ENCODE measurements at regions not wholly inside any gene's neighbourhood (a gene's known extent, or its start where the extent isn't known, plus 50 kb on each side); places are given as distances from the start of the nearest gene placed in this dataset.

DNA sequence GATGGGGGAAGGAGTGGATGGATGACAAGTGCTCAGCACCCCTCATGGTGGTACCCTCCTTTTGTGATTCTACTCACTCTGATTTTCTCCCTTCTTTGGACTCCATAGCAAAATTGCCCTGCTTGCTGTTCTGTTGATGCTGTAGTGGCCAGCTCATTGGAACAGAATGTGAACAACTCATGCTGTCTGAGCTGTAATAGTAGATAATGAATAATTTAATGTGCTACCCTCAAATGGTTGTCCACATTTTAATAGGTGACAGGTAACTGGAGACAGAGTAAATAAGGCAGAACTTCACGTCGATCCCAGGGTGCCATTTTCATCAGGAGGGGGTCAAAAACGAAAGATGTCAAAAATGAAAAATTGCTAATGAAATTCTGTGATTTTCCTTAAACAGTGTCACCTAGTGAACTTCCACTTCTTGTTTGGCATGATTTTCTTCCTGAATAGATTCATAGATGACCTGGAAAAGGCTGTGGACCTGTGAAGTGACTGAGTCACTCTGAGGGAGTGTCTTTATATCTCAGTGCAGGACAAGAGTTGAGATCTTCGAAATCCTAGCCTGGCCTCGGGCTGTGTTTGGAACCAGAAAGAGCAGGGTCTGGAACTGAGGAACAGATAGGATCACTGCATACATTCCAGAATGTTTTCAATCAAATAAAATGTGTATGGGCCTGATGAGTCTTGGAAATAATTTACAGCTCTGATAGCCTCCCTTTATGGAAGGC lies 270.2 kb downstream of the PSAT1 start:
- H3K36me3 ChIP-seq = no peaks in the 10 kb centered on the region
- no peaks in the 10 kb centered on the region for H3K27me3 ChIP-seq (replicated peaks)
- H3K27ac ChIP-seq = no peak overlapping the region
- DNase-seq (ENCODE audit: low read depth in 1 of 2, low spot score in 2 of 2) = no peak
- H3K4me3 ChIP-seq = no peak overlapping the region
- H3K9me3 ChIP-seq (replicated peaks) = no peaks in the 10 kb centered on the region
- peaks cover 14% of the 10 kb centered on the region for H3K4me1 ChIP-seq (replicated peaks)

DNA sequence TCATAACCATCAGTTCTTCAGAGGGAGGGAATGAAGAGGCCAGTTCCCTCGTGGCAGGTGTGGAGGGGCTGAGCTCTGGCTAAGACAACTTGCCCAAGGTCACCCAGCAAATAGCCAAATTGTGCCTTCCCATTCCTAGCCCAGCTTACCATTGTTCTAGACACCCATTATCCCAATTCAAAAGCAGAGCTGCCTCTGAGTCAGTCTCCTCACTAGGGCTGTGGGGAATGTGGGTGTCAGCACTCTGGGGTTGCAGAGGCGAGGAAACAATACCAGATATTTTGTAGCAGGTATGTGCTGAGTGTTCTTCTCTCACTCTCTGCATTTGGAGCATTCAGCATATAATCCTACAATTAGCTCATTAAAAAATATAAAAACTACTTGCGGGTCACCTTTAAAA lies 270.8 kb downstream of the PSAT1 start:
- no peak overlapping the region for H3K4me3 ChIP-seq
- H3K36me3 ChIP-seq = no peaks in the 10 kb centered on the region
- H3K9me3 ChIP-seq (replicated peaks) = no peaks in the 10 kb centered on the region
- DNase-seq (ENCODE audit: low read depth in 1 of 2, low spot score in 2 of 2) = no peak
- peaks cover 13% of the 10 kb centered on the region for H3K4me1 ChIP-seq (replicated peaks)
- no peaks in the 10 kb centered on the region for H3K27me3 ChIP-seq (replicated peaks)
- H3K27ac ChIP-seq = no peak overlapping the region

DNA sequence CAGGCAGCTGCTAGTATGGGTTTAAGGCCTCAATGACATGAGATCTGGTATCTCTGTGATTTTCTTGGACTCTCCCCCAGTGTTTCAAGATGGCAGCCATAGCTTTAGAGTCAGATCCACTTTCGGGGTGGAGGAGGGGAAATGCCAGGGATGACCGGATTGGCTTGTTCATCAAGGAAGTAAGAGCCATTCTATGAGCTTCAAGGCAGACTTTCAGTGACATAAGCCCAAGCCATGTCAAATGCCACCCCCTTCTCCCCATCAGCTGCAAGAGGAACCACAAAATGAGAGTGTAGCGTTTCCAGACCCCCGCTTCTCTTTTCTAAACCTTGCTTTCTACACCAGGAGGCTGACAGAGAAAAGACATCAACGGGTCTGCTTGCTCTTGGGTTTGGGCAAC lies 271.8 kb downstream of the PSAT1 start:
- H3K27ac ChIP-seq = no peak overlapping the region
- no peak for DNase-seq (ENCODE audit: low read depth in 1 of 2, low spot score in 2 of 2)
- peaks cover 13% of the 10 kb centered on the region for H3K4me1 ChIP-seq (replicated peaks)
- no peaks in the 10 kb centered on the region for H3K9me3 ChIP-seq (replicated peaks)
- no peaks in the 10 kb centered on the region for H3K36me3 ChIP-seq
- no peak overlapping the region for H3K4me3 ChIP-seq
- H3K27me3 ChIP-seq (replicated peaks) = no peaks in the 10 kb centered on the region

DNA sequence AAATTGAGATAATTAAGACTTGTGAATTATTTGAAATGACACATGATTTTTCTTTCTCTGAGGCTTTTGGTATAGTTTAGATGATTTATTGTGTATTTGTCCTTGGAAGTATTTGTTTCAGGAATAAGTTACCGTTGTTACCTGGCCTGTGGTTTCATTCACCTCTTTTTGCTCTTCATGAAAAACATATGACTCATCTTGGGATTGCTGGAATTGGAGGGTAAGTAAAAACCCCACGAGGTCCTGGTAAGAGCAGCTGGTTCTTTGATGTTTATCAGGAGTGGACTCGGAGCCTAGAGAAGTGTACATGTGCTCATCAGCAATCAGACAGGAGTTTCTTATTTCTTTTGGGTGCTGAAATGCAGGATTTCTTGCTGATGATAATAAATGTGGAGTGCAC lies 275.3 kb downstream of the PSAT1 start:
- no peak for DNase-seq (ENCODE audit: low read depth in 1 of 2, low spot score in 2 of 2)
- H3K4me3 ChIP-seq = no peak overlapping the region

DNA sequence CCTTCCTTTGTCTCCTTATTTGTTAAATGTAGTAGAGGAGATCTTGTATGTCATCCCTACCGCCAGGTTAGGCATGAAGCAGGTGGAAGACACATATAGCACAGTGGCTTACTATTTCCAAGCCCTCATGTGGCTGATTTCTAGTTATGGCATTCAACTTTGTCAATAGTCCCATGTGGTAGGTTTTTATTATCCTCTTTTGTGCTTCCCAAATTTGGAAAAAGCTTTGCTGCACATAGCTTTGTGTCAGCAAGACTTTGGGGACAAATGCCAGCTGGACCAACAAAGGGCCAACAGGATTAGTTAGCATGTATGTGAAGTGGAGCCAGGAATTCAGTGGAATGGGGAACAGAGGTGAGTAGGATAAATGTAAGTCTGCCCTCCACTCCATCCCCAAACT lies 276.3 kb downstream of the PSAT1 start:
- Histone ChIP-seq H3K36me3 (no peaks in the 10 kb centered on the region), H3K27ac (no peak overlapping the region), H3K4me1 (replicated peaks) (0 out of 2 replicates have a peak, but pooled peaks cover 6% of the 10 kb centered on the region), H3K4me3 (no peak overlapping the region), H3K27me3 (replicated peaks) (no peaks in the 10 kb centered on the region), H3K9me3 (replicated peaks) (no peaks in the 10 kb centered on the region)
- DNase-seq (ENCODE audit: low read depth in 1 of 2, low spot score in 2 of 2) = no peak

More for the DNA sequence above, 275.3 kb downstream of the PSAT1 start:
- Histone ChIP-seq H3K4me1 (replicated peaks) (peaks cover 10% of the 10 kb centered on the region), H3K27me3 (replicated peaks) (no peaks in the 10 kb centered on the region), H3K27ac (no peak overlapping the region), H3K36me3 (no peaks in the 10 kb centered on the region), H3K9me3 (replicated peaks) (no peaks in the 10 kb centered on the region)

DNA sequence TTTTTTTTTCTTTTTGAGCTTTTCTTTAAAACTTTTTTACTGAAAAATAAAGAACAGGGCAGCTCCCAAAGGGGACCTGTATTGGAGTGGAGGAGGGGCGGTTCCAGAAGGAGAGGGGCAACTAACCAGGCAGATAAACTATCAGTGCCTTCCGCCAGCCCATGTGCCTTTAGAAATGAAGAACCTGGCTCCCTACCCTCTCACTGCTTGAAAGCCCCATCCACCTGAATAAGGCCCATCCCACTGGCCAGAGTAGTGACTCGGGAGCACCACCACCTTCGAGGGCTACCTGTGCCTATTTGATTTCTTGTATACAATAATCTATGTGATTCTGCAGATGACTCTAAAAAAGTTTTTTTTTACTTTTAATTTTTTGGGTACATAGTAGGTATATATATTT lies 276.7 kb downstream of the PSAT1 start:
- no peaks in the 10 kb centered on the region for H3K36me3 ChIP-seq
- no peak overlapping the region for H3K27ac ChIP-seq
- no peak for DNase-seq (ENCODE audit: low read depth in 1 of 2, low spot score in 2 of 2)
- H3K27me3 ChIP-seq (replicated peaks) = no peaks in the 10 kb centered on the region
- H3K9me3 ChIP-seq (replicated peaks) = no peaks in the 10 kb centered on the region
- no peak overlapping the region for H3K4me3 ChIP-seq
- H3K4me1 ChIP-seq (replicated peaks) = 0 out of 2 replicates have a peak, but pooled peaks cover 6% of the 10 kb centered on the region

DNA sequence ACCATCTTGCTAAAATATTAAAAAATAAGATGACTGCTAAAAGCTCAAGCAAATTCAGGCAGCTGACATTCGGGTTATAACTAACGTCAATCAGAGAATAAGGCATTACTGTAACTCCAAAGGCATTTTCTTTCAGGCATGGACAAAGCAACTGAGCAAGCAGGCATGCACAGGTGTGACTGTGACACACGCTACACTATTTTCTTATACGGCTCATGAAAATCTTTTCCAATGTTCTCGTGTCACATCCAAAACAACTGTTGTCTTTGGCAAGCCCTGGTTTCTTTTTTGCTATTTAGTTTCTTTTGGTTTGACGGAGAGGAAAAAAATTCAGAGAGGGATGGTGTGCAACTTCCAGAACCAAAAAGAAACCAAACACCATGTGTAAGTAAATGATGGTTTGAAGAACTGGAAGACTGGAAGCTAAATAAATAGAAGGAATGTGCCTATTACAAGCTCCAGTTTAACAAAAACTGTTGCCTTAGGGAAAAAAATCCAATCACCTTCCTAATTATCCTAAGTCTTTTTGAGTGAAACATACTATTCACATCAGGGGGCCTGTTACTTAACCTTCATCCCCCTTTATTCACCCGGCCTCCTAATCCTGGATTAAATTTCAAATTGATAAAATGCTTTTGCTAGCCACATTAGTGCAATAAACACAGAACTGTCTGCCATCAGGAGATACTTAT lies 277.6 kb downstream of the PSAT1 start:
- no peak overlapping the region for H3K4me3 ChIP-seq
- no peak for DNase-seq (ENCODE audit: low read depth in 1 of 2, low spot score in 2 of 2)
- 0 out of 2 replicates have a peak, but pooled peaks cover 6% of the 10 kb centered on the region for H3K4me1 ChIP-seq (replicated peaks)
- H3K27ac ChIP-seq = no peak overlapping the region
- no peaks in the 10 kb centered on the region for H3K36me3 ChIP-seq
- no peaks in the 10 kb centered on the region for H3K9me3 ChIP-seq (replicated peaks)
- H3K27me3 ChIP-seq (replicated peaks) = no peaks in the 10 kb centered on the region

DNA sequence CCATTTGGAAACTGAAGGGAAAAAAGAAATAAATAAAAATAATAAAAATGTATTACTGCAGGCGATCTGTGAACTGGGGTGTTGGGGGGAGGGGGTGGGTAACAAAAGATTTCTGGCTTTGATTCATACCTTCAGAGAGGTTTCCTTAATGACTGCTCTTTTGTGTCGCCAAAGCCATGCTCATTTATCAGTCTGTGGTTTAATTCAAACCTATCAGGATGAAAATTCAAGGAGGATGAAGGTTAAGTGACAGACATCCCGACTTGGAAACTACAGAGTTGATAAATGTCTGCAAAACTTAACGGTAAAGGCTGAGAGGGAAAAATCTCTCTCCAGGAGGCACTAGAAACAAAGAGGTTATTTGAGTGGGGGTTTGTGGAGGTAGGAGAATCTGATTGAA lies 278.2 kb downstream of the PSAT1 start:
- no peak overlapping the region for H3K27ac ChIP-seq
- H3K27me3 ChIP-seq (replicated peaks) = no peaks in the 10 kb centered on the region
- no peaks in the 10 kb centered on the region for H3K9me3 ChIP-seq (replicated peaks)
- no peak overlapping the region for H3K4me3 ChIP-seq
- H3K36me3 ChIP-seq = no peaks in the 10 kb centered on the region
- no peak for DNase-seq (ENCODE audit: low read depth in 1 of 2, low spot score in 2 of 2)
- H3K4me1 ChIP-seq (replicated peaks) = 0 out of 2 replicates have a peak, but pooled peaks cover 6% of the 10 kb centered on the region

DNA sequence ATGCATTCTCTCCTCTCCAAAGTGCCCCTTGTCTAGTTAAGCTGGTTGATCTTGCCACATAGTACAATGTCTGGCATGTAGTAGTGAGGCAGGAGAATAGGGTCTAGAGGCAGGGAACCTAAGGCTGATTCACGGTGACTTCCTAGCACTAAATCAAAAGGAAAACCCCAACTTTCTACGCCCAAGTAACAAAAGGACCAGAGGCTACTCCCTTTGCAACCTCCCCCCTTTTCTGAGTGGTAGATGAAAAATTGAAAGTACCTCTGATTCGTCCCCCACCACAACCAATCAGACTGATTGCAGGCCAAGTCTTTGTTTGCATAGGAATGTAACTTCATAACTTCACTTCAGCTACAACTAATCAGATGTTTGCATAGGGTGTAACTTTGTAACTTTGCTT lies 278.8 kb downstream of the PSAT1 start:
- Histone ChIP-seq H3K4me1 (replicated peaks) (0 out of 2 replicates have a peak, but pooled peaks cover 6% of the 10 kb centered on the region), H3K36me3 (no peaks in the 10 kb centered on the region), H3K9me3 (replicated peaks) (no peaks in the 10 kb centered on the region), H3K4me3 (no peak overlapping the region), H3K27me3 (replicated peaks) (no peaks in the 10 kb centered on the region), H3K27ac (no peak overlapping the region)
- no peak for DNase-seq (ENCODE audit: low read depth in 1 of 2, low spot score in 2 of 2)

DNA sequence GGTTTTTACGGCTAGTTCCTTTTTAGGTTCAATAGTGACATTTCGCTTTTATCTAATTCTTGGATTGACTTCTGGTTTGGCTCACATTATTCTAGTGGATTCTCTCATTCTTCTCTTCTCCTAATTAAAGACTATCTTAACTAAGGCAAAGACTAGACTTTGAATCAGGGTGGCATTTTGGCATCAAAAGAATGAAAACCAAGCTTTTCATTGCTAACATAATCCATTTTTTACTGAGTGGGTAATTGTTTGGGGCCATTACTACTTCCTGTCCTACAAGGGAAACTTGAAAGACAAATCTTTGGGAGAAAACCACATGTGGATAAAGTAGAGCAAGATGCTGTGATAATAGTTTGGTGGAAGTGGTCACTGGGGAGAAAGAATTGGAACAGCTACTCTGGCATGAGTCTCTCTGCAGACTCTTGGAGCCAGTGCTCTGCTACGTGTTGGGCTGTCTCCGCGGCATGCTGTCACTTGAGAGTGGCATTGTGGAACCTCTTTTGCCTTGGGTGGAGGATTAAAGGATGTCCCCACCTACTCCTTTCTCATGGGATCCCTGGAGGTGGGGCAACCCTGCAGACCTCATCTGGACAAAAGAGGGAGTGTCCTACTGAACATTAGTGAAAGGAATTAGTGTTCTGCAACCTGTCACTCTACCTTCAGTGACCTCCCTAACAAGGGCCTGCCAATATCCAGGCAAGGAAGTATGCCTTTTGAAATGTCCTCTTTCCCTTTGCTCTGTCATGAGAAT lies 280.4 kb downstream of the PSAT1 start:
- H3K36me3 ChIP-seq = no peaks in the 10 kb centered on the region
- H3K27me3 ChIP-seq (replicated peaks) = no peaks in the 10 kb centered on the region
- no peak for DNase-seq (ENCODE audit: low read depth in 1 of 2, low spot score in 2 of 2)
- H3K4me1 ChIP-seq (replicated peaks) = 0 out of 2 replicates have a peak, but pooled peaks cover 6% of the 10 kb centered on the region
- no peak overlapping the region for H3K4me3 ChIP-seq
- no peaks in the 10 kb centered on the region for H3K9me3 ChIP-seq (replicated peaks)
- H3K27ac ChIP-seq = no peak overlapping the region

DNA sequence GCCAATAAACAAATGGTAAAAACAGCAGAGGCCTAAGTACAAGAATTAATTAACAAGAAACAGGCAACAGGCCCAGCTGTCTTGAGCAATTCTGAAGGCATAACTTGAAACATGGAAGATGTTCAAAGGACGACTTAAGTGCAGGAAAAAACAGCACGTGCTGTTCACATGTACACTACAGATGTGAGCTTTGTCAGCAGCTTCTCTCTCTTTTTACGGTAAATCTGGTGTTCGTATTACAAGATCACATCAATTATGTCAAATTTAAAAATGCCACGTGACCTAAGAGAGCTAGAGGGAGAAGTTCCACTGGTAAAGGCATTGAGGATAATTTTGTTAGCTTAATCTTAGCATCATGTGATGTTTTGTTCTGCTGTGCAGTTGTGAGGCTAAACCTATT lies 281.1 kb downstream of the PSAT1 start:
- Histone ChIP-seq H3K9me3 (replicated peaks) (no peaks in the 10 kb centered on the region), H3K27ac (no peak overlapping the region), H3K4me1 (replicated peaks) (0 out of 2 replicates have a peak, but pooled peaks cover 6% of the 10 kb centered on the region), H3K4me3 (no peak overlapping the region), H3K27me3 (replicated peaks) (no peaks in the 10 kb centered on the region), H3K36me3 (no peaks in the 10 kb centered on the region)
- DNase-seq (ENCODE audit: low read depth in 1 of 2, low spot score in 2 of 2) = no peak

DNA sequence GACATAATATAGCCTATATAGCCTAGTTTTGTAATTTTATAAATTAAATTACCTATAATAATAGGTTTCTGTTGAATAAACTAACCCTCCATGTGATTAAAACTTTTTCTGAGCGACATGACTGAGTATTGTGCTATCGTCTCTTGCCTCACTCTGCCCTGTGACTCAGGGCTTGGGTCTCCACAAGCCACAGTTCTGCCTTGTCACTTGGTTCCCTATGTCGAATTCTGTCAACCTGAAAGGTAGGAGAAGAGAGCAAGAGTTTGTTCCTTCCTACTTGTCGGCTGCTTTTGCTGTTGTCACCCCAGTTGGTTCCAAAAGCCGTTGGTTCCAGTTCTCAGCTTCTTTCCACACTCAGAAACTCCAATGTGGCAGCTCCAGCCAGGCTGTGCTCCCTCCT lies 285.9 kb downstream of the PSAT1 start:
- Histone ChIP-seq H3K36me3 (no peaks in the 10 kb centered on the region), H3K27ac (no peak overlapping the region), H3K27me3 (replicated peaks) (no peaks in the 10 kb centered on the region), H3K4me3 (no peak overlapping the region), H3K9me3 (replicated peaks) (no peaks in the 10 kb centered on the region), H3K4me1 (replicated peaks) (no peaks in the 10 kb centered on the region)
- DNase-seq (ENCODE audit: low read depth in 1 of 2, low spot score in 2 of 2) = no peak

DNA sequence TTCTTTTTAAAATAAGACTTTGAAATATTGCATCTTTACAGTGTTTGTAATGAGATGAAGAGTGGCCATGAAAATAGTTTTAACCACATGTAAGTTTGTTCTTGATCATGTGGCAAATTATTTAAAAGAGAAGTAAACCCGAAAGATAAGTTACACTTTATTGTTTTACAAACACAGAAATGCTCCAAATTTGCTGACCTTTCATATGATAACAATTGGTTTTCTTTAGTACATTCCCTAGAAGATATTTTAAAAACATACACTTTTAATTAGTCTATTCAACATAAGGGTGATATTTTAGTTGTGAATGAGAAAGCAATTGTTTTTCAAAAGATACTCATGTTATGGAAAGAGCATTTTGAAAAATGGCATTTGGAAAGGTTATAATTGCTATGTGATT lies 287.7 kb downstream of the PSAT1 start:
- Histone ChIP-seq H3K27me3 (replicated peaks) (no peaks in the 10 kb centered on the region), H3K4me1 (replicated peaks) (peaks cover under 1% of the 10 kb centered on the region), H3K36me3 (no peaks in the 10 kb centered on the region), H3K9me3 (replicated peaks) (no peaks in the 10 kb centered on the region), H3K27ac (no peak overlapping the region), H3K4me3 (no peak overlapping the region)
- DNase-seq (ENCODE audit: low read depth in 1 of 2, low spot score in 2 of 2) = no peak

DNA sequence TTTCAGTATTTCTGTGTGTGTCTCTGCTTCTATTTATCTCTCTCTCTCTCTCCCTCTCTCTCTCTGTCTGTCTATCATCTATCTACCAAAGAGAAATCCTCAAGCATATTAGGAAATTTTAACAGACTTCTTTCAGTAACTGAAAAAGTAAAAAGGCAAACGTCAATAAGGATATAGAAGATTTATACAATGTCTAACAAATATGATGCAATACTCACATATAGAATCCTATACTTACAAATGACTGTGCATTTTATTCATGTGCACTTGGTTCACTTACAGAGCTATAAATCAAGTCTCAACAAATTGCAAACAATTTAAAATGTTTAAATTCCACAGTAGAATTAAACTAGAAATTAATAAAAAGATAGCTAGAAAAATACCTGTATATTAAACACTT lies 289.0 kb downstream of the PSAT1 start:
- DNase-seq (ENCODE audit: low read depth in 1 of 2, low spot score in 2 of 2) = no peak
- H3K9me3 ChIP-seq (replicated peaks) = no peaks in the 10 kb centered on the region
- H3K36me3 ChIP-seq = no peaks in the 10 kb centered on the region
- no peak overlapping the region for H3K27ac ChIP-seq
- no peak overlapping the region for H3K4me3 ChIP-seq
- peaks cover 10% of the 10 kb centered on the region for H3K4me1 ChIP-seq (replicated peaks)
- no peaks in the 10 kb centered on the region for H3K27me3 ChIP-seq (replicated peaks)
